NK-92 (cell line): ENCODE measurements at regions not wholly inside any gene's neighbourhood (a gene's known extent, or its start where the extent isn't known, plus 50 kb on each side); places are given as distances from the start of the nearest gene placed in this dataset.
"Not testable (repeated sequence)": the region's sequence is repeated elsewhere in the genome, so short reads cannot be mapped to it uniquely, and the experiment has no call there.

Experiments
- DNase-seq: peaks from one replicate; lab custom pipeline; 2025; ENCODE audit not compliant: unreplicated experiment; lab: John Stamatoyannopoulos, UW

- no peak for DNase-seq
Observed at GRCh38 chr6:4224067-4224978, 88.9 kb upstream of the ECI2 start.

- DNase-seq, result no peak
Observed at GRCh38 chr6:4220558-4220957, 85.2 kb upstream of the ECI2 start.

- DNase-seq, result not testable (repeated sequence)
Observed at GRCh38 chr6:4218619-4219317, 83.4 kb upstream of the ECI2 start.

- no peak for DNase-seq
Observed at GRCh38 chr6:4212588-4212987, 77.2 kb upstream of the ECI2 start.

- DNase-seq, result no peak
Observed at GRCh38 chr6:4210629-4211419, 75.4 kb upstream of the ECI2 start.

GRCh38 chr6:4209196-4209595, 73.8 kb upstream of the ECI2 start:
- DNase-seq, result no peak

GRCh38 chr6:4208158-4208557, 72.8 kb upstream of the ECI2 start:
- no peak for DNase-seq

- not testable (repeated sequence) for DNase-seq
Observed at GRCh38 chr6:4203642-4204417, 68.5 kb upstream of the ECI2 start.

- DNase-seq, result no peak
Observed at GRCh38 chr6:4192627-4193026, 57.3 kb upstream of the ECI2 start.

- no peak for DNase-seq
Observed at GRCh38 chr6:4192173-4192572, 56.8 kb upstream of the ECI2 start.

- DNase-seq, result no peak
Observed at GRCh38 chr6:4191271-4191721, 55.9 kb upstream of the ECI2 start.

GRCh38 chr6:4189249-4189648, 53.9 kb upstream of the ECI2 start:
- DNase-seq, result no peak

GRCh38 chr6:4188801-4189200, 53.4 kb upstream of the ECI2 start:
- DNase-seq, result no peak

- DNase-seq, result no peak
Observed at GRCh38 chr6:4187480-4187879, 52.1 kb upstream of the ECI2 start.

- no peak for DNase-seq
Observed at GRCh38 chr6:4186385-4186784, 51.0 kb upstream of the ECI2 start.

- no peak for DNase-seq
Observed at GRCh38 chr6:4185846-4186245, 50.5 kb upstream of the ECI2 start.

GRCh38 chr6:4185419-4185818, 50.0 kb upstream of the ECI2 start:
- no peak for DNase-seq
